Mucosa of rectum (tissue), 2 donors: ENCODE measurements at regions not wholly inside any gene's neighbourhood (a gene's known extent, or its start where the extent isn't known, plus 50 kb on each side); places are given as distances from the start of the nearest gene placed in this dataset.

Experiments
- H3K27ac ChIP-seq, 2 donors: one replicate each; pipeline ENCODE4 v1.7.0; 2013; ENCODE audit warnings: inconsistent platforms in 2 of 2, low read depth in 2 of 2, low read length in 2 of 2
- H3K27me3 ChIP-seq, 2 donors: one replicate each; pipeline ENCODE4 v1.7.0; 2013; ENCODE audit warnings: low read length in 2 of 2; ENCODE audit not compliant: control insufficient read depth in 2 of 2, insufficient read depth in 2 of 2
- H3K36me3 ChIP-seq, 2 donors: one replicate each; pipeline ENCODE4 v1.7.0; 2013; ENCODE audit warnings: low read length in 2 of 2; ENCODE audit not compliant: control insufficient read depth in 2 of 2, insufficient read depth in 2 of 2
- H3K4me1 ChIP-seq, 2 donors: one replicate each; pipeline ENCODE4 v1.7.0; 2013; ENCODE audit warnings: low read length in 2 of 2, mild to moderate bottlenecking in 1 of 2; ENCODE audit not compliant: control insufficient read depth in 2 of 2, insufficient read depth in 2 of 2
- H3K4me3 ChIP-seq, 2 donors: one replicate each; pipeline ENCODE4 v1.7.0; 2013; ENCODE audit warnings: low read length in 2 of 2
- H3K9ac ChIP-seq, 2 donors: one replicate each; pipeline ENCODE4 v1.7.0; 2013; ENCODE audit warnings: low read length in 2 of 2, low read depth in 1 of 2, mild to moderate bottlenecking in 1 of 2
- H3K9me3 ChIP-seq, 2 donors: one replicate each; pipeline ENCODE4 v1.7.0; 2013; ENCODE audit warnings: low read length in 2 of 2; ENCODE audit not compliant: control insufficient read depth in 2 of 2
- donor health status: healthy.
- donor health status: Normal muscosa, but diverticular disease.

DNA sequence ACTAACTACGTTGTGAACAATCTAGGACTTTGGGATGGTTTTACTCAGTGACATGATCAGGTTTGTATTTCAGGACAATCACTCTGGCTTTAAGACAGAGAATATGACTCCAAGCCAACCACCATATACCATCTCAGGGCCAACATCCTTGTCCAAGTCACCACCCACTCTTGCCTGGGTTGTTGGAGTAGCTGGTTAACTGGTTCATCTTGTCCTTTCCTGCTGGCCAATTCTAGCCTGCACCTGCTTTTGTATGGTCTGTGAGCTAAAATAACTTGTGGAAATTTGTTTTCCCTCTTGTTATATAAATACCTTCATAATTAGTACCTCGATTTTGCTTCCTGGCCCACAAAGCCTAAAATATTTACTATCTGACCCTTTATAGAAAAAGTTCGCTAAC lies 306.8 kb upstream of the STT3B start:
- Histone ChIP-seq H3K27ac (no peak overlapping the region), H3K27me3 (no peaks in the 10 kb centered on the region), H3K36me3 (no peaks in the 10 kb centered on the region), H3K9me3 (no peaks in the 10 kb centered on the region), H3K4me3 (no peak overlapping the region), H3K4me1 (peaks cover 0 to 3% of the 10 kb centered on the region in 2 donors), H3K9ac (no peak overlapping the region)

DNA sequence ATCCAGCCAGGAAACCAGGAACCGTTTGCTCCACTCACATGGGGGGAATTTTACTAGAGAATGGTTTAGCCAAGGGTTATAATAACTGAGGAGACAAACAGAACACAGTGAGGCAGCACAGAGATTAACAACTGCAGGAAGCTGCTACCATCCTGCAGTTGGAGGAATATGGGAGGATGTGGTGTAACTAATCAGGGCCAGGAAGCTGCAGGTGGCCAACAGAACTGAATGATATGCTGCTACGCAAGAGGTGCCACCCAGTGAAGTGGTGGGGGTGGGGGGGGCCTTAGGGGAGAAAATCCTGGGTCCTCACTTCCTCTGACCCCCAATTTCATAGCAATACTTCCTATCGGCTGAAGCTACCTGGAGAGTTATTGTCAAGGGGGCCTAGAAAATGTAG lies 306.4 kb upstream of the STT3B start:
- H3K27ac ChIP-seq, result no peak overlapping the region
- no peaks in the 10 kb centered on the region for H3K27me3 ChIP-seq
- H3K9me3 ChIP-seq, result no peaks in the 10 kb centered on the region
- no peaks in the 10 kb centered on the region for H3K36me3 ChIP-seq
- H3K4me1 ChIP-seq, result peaks cover 0 to 3% of the 10 kb centered on the region in 2 donors
- no peak overlapping the region for H3K4me3 ChIP-seq
- no peak overlapping the region for H3K9ac ChIP-seq

DNA sequence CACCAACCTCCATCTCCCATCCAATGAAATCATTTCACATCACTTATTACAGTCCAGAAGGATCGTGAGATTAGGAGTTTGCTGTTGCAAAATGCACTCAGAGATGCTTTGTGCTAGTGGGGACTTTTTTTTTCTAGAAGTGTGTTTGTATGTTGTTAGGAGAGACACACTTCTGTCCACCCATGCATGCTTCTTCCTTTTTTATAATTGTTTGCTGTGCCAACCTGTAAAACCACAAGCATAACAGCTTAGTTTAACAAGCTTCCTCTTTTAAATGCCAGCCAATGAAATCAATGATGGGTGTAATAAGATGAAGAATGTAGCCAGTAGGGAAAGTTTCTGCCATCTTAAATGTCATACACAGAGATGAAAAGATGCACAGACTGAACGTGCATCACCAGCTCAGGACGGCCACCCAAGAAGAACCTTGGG lies 305.6 kb upstream of the STT3B start:
- peaks cover 0 to 3% of the 10 kb centered on the region in 2 donors for H3K4me1 ChIP-seq

DNA sequence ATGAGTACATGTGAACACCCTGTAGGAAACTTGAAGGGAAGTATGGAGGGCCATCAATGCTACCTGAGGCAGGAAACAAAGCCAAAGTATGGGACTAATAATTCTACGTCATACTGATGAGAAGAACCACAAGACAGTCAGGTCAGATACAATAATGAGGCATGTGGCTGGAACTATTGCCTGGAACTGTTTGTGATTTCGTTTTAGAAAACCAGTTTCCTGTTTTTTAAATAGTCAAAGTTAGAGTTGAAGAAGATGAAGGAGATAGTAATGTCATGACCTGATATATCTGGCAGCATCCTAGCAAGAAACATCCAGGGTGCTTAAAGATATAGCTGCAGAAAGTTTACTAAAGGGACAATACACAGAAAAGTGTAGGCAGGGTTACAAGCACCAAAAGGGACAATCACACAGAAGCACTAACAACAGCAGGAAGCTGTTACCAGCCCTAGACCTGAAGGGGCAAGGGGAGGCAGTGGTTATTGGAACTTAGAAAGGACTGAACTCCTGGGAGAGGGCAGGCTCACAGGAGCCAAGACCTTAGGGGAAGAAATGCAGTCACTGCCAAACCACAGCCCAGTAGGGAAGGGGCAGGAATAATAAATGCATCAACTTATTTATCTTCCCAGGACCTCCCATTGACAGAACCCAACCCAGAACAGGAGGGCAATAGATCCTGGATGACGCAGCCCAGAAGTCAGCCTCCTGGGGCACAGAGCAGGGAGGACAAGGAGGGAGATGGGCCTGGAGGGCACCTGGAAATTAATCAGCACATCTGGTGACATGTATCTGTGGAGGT lies 302.1 kb upstream of the STT3B start:
- Histone ChIP-seq H3K9ac (no peak overlapping the region), H3K27ac (no peak overlapping the region), H3K4me3 (no peak overlapping the region), H3K4me1 (peaks cover 0 to 3% of the 10 kb centered on the region in 2 donors), H3K36me3 (no peaks in the 10 kb centered on the region), H3K27me3 (no peaks in the 10 kb centered on the region), H3K9me3 (no peaks in the 10 kb centered on the region)

More for the DNA sequence above, 305.6 kb upstream of the STT3B start:
- H3K27me3 ChIP-seq, result no peaks in the 10 kb centered on the region
- no peak overlapping the region for H3K4me3 ChIP-seq
- no peaks in the 10 kb centered on the region for H3K9me3 ChIP-seq
- H3K27ac ChIP-seq, result no peak overlapping the region
- no peaks in the 10 kb centered on the region for H3K36me3 ChIP-seq
- H3K9ac ChIP-seq, result no peak overlapping the region

DNA sequence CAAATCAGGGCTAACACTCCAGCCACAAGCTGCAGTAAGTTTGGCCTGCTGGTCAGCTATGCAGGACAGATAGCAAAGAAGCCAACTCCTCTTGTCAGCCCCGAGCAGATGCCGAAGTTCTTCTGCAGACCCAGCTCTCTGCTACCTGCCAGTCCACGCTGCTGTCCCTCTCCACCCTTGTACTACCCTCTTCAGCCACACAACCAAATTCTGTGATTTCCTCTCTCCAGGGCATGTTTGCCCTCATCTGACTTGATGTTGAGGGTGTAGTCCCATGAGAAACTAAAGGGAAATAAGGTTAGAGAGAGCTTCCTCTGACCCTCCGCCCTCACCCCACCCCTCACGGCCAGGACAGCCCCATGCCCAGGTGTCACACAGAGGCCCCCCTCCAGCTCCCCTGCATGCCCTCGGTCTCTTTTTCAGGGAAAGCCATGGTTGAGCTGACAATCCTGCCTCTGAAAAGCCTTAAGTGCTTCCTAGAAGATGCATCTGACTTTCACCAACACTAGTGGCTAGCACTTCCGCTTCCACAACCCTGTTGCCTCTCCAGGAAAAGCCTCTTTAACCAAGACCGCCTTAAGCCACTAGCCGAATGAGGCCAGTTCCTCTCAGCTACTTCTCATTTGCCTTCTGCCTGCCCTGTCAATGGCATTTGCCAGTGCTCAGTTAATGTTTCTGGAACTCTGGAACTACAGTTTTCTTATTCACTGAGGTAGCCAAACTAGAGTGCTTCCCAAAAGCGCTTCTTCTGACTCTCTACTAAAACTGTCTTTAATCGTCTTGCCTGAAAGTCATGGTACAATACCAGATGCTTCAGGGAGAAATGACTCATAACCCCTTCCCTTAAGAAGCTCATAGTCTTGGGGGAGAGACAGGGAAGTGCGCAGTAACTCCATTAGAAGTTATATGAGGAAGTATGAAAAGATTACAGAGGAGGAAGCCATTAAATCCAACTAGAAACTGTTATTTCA lies 300.4 kb upstream of the STT3B start:
- H3K27me3 ChIP-seq, result no peaks in the 10 kb centered on the region
- H3K36me3 ChIP-seq, result no peaks in the 10 kb centered on the region
- H3K9ac ChIP-seq, result no peak overlapping the region
- H3K9me3 ChIP-seq, result no peaks in the 10 kb centered on the region
- peaks cover 0 to 3% of the 10 kb centered on the region in 2 donors for H3K4me1 ChIP-seq
- no peak overlapping the region for H3K27ac ChIP-seq
- no peak overlapping the region for H3K4me3 ChIP-seq

DNA sequence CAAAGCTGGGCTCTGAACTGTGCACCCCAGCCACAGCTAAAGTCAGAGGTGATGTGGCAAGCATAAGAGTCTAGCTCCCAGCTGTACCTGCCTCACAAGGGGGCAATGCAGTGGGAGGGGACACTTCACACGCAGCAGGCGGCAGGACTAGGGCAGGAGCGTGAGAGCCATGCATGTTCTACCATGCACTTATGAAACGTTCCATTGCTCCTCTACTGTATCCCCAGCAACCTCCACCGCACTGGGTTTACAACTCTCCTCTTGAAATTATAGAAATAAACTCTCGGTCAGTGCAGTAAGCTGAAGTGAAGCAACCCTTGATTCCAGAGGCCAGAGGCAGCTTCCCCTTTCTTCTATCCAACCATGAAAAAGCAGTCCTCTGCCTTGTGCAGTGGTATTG lies 298.6 kb upstream of the STT3B start:
- Histone ChIP-seq H3K4me1 (no peaks in the 10 kb centered on the region), H3K4me3 (no peak overlapping the region), H3K9me3 (no peaks in the 10 kb centered on the region), H3K36me3 (no peaks in the 10 kb centered on the region), H3K9ac (no peak overlapping the region), H3K27ac (no peak overlapping the region), H3K27me3 (no peaks in the 10 kb centered on the region)

DNA sequence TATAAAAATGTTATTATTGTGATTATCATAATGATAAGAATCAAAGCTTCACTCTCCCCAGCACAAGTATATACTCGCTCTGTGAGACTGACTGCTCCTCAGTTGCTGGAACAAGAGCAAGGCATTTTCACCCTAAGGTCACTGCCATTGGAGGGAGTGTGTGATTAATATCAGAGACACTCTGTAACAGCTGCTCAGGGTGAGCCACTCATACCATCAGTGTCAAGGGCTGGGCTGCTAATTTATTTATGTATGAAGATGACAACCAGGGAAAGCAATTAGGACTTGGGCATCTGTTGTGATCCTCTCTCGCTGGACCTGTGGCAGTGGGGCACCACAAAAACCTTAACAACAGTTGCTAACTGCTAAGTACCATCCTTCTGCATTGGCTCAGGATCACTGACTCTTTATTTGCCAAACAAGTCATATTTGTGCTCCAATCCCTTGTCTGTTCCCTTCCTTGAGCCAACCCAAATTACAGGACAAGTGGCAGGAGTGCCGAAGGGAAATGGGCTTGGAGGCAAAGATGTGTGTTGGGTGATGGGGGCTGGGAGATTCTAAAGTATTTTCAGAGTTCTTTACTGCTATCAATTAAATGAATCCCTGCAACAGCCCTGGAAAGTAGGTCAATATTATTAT lies 297.5 kb upstream of the STT3B start:
- H3K4me3 ChIP-seq, result no peak overlapping the region
- no peaks in the 10 kb centered on the region for H3K4me1 ChIP-seq
- no peaks in the 10 kb centered on the region for H3K9me3 ChIP-seq
- no peak overlapping the region for H3K27ac ChIP-seq
- no peak overlapping the region for H3K9ac ChIP-seq
- H3K27me3 ChIP-seq, result no peaks in the 10 kb centered on the region
- H3K36me3 ChIP-seq, result no peaks in the 10 kb centered on the region

DNA sequence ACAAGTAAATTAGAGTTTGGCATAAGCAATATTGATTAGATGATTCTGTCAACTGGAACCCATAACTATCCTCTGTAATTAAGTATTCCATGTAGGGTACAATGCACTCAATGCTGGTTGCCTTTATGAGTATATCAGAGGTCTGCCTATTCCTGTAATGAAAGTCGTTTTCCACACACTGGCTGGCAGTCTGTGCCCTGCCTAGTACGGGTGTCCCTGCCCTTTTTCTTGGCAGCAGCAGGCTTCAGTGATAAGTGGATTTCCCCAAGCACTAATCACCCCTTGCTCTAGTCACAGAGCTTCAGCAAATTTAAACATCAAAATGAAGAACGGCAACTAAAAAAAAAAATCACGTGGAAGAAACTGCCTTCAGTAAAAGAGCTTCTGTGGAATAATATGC lies 294.8 kb upstream of the STT3B start:
- no peaks in the 10 kb centered on the region for H3K36me3 ChIP-seq

DNA sequence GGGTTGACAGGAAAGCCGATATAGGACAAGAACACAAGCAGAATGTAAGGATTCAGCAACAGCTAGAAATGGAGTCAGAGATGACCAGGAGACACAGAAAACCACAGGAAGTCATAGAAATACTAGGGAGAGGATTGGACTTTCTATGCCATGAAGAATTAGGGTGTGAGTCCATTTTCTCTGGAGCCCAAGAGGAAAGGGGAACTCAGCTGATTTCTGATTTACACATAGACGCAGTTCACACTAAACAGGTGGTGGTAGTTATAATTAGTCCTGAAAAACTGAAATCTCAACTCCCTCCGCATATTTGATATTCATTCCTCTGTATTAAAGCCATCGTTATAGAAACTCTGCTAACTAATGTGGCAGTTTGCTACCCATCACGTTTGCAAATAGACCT lies 292.7 kb upstream of the STT3B start:
- H3K4me1 ChIP-seq, result no peaks in the 10 kb centered on the region
- no peak overlapping the region for H3K9ac ChIP-seq
- no peaks in the 10 kb centered on the region for H3K9me3 ChIP-seq
- no peaks in the 10 kb centered on the region for H3K27me3 ChIP-seq
- no peak overlapping the region for H3K27ac ChIP-seq
- H3K4me3 ChIP-seq, result no peak overlapping the region
- no peaks in the 10 kb centered on the region for H3K36me3 ChIP-seq

More for the DNA sequence above, 294.8 kb upstream of the STT3B start:
- H3K9me3 ChIP-seq, result no peaks in the 10 kb centered on the region
- H3K4me3 ChIP-seq, result no peak overlapping the region
- H3K27ac ChIP-seq, result no peak overlapping the region
- no peak overlapping the region for H3K9ac ChIP-seq
- no peaks in the 10 kb centered on the region for H3K4me1 ChIP-seq
- H3K27me3 ChIP-seq, result no peaks in the 10 kb centered on the region

DNA sequence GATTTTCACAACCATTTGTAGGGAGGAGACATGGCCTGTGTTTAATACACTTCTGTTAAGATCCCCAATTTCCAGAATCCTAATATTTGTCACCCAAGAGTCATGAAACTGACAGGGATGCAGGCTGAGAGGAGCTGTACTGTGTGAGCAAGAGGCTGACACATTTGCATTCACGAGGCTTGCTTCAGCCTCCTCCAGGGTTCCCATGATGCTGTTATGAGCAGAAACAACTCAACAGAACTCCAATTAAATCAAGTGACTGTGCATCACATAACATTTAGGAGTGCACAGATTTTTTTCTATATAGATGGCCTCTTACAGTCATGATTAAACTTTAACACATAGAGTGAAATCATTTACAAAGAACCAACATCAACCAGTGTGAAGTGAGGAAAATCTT lies 292.3 kb upstream of the STT3B start:
- H3K9me3 ChIP-seq, result no peaks in the 10 kb centered on the region

More for the DNA sequence above, 292.3 kb upstream of the STT3B start:
- H3K9ac ChIP-seq, result no peak overlapping the region
- no peaks in the 10 kb centered on the region for H3K27me3 ChIP-seq
- no peaks in the 10 kb centered on the region for H3K4me1 ChIP-seq
- H3K27ac ChIP-seq, result no peak overlapping the region
- no peak overlapping the region for H3K4me3 ChIP-seq
- no peaks in the 10 kb centered on the region for H3K36me3 ChIP-seq
